GM08714 (cell line): ENCODE measurements at regions not wholly inside any gene's neighbourhood (a gene's known extent, or its start where the extent isn't known, plus 50 kb on each side); places are given as distances from the start of the nearest gene placed in this dataset.
"Not testable (repeated sequence)": the region's sequence is repeated elsewhere in the genome, so short reads cannot be mapped to it uniquely, and the experiment has no call there.

ENCODE experiments used
- H3K4me3 ChIP-seq: fragments of 200-500 bp; sonication (Bioruptor generic); 2 replicates; pipeline ENCODE4 v1.5.1; 2014; ENCODE audit warnings: mild to moderate bottlenecking, low read length, inconsistent platforms
- ZNF274 ChIP-seq: IDR thresholded peaks from 2 replicates; pipeline ENCODE4 v1.6.1; 2012; ENCODE audit warnings: mild to moderate bottlenecking, low read depth, low read length

GRCh38 chr14:39712293-39712999 is 280.2 kb upstream of the FBXO33 start:
- TF ChIP-seq ZNF274 = no peak
- H3K4me3 ChIP-seq = no peak overlapping the region

- H3K4me3 ChIP-seq = no peak overlapping the region
- TF ChIP-seq ZNF274 = no peak
Measured at GRCh38 chr14:39704594-39704993, 272.4 kb upstream of the FBXO33 start.

- TF ChIP-seq ZNF274 = no peak
- no peak overlapping the region for H3K4me3 ChIP-seq
Measured at GRCh38 chr14:39694341-39694740, 262.1 kb upstream of the FBXO33 start.

DNA sequence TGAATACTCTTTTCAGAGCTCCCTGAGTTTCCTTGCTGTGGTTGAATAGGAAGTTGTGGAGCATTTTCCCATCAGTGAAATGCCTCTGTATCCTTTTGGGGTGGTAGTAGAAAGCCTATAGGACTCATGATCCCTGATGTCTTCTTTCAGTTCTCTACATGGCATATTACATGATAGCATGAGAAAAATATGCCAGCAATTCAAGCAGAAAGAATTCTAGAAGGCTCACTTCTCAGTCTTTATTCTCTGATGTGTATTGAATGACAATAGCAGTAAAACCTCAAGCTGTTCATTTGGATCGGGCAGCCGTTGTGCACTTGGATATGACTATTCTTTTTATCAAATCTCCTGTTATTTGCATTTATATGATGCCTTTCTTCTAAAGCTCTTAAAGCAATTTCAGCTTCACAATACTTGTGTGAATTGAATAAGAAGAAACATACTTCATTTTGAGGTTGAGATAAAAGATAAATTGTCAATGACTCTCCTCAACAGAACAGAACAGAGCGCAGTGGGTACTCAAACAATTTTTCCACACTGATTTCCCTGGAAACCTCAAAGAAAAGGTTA is 251.5 kb upstream of the FBXO33 start:
- no peak overlapping the region for H3K4me3 ChIP-seq

DNA sequence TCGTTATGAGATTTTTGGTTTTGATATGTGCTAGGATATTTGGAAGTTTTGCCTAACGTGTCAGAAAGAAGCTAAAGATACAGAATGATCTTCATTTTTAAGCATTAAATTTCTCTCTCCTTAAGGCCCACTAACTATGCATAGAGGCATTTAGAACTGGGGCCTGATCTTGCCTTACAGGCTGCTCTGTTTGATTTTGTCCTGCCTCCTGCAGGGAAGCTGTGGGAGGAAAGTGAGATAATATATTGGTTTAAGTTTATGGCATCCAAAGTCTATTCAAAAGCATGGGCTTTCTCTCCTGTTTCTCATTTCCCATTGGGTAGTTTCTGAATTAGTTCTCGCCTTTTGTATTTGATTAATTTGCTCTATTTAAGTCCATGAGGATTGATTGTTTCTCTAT is 250.3 kb upstream of the FBXO33 start:
- no peak overlapping the region for H3K4me3 ChIP-seq

More for the DNA sequence above, 251.5 kb upstream of the FBXO33 start:
- TF ChIP-seq ZNF274 = no peak

DNA sequence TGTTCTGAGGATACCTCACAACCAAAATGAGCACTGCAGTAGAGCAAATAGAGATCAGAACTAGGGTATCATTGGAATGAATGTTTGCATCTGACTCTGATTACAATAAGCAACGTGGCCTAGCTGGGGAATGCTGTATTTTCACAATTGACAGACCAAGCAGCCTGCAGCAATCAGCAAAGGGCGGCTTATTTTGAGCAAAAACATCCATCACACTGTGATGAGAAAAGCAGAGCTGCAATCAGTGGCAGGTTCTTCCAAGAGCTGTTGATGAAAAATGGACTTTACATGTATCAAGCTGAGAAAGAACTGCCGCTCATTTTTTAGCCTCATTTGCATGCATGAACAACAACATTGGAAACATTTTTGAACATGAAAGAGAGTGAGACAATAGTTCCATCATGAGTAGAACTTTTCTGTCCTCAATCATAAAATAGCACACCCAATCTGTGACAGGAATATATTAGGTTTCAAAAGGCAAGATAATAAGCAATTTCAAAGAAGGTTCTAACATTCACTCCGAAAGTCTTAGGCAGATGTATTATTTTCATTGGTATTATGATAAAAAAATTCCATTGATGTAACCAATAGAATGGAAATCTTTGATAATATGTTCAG is 249.7 kb upstream of the FBXO33 start:
- H3K4me3 ChIP-seq = no peak overlapping the region
- no peak for TF ChIP-seq ZNF274

More for the DNA sequence above, 250.3 kb upstream of the FBXO33 start:
- no peak for TF ChIP-seq ZNF274

- no peak for TF ChIP-seq ZNF274
- H3K4me3 ChIP-seq = no peak overlapping the region
Measured at GRCh38 chr14:39680777-39681176, 248.5 kb upstream of the FBXO33 start.

DNA sequence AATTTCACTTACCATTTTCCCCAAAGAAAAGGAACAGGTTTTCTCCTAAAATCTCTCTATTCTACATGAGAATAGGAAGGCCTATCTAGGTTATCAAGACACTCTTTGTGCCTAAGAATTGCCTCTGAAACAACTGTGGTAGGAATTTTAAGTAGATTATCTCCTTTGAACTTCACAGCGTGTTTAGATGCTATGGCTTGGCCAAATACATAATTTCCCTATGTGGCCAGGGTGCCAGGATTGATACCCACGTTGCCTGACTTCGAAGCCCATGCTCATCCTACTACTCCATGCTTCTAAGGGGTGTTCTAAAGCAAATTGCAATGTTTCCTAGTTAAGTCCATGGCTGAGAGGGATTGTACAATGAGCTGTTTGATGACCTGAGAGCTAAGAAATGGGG is 241.5 kb upstream of the FBXO33 start:
- no peak for TF ChIP-seq ZNF274
- no peak overlapping the region for H3K4me3 ChIP-seq

DNA sequence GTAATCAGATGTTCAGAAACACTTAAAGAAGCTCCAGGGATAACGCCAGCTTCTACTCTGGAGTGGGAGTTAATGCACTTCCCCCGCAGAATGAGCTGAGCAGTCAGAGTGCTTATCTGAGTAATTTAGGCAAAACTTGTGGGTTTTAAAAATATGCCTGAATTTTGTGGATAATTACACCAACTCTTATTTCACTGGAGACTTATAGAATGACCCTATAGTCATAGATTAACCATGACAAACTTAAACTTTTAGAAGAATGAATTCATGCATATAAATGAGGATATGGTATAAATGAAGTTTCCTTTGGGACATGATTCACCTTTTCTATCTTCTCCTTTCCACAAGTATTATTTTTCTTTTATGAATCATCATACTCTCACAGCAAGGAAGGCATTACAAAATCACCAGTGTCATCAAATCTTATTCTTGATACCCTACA is 241.1 kb upstream of the FBXO33 start:
- H3K4me3 ChIP-seq = no peak overlapping the region
- TF ChIP-seq ZNF274 = no peak

DNA sequence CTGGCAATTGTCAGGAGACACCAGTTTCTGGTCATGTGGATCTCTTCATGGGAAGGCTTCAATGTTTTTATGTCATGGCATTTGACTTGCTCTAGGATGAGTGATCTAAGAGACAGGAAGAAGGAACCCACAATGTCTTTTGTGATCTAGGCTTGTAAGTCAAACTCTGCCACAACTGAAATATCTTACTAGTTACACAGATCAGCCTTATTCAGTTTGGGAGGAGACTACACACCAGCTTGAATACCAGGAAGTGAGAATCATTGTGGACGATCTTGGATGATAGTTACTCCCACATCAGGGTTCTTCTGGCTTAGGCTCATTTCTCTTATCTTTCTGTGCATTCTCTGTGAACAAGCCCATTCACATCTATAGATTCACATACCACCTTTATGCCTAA is 236.2 kb upstream of the FBXO33 start:
- H3K4me3 ChIP-seq = no peak overlapping the region
- TF ChIP-seq ZNF274 = no peak

DNA sequence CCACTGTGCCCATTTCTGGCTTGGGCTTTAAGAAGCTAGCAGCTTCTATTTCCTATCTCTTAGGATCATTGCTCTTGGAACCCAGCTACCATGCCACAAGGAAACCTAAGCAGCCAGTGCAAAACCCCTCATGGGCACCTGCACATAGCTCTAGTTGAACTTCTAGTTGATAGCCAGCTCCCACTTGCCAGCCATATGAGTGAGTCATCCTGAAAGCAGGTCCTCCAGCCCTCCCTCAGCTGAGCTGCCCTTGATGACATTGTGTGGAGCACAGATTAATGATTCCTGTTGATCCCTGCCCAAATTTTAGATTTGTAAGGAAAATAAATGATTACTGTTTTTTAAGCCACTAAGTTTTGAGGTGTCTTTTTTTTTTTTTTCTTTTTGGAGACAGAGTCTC is 234.2 kb upstream of the FBXO33 start:
- TF ChIP-seq ZNF274 = no peak
- H3K4me3 ChIP-seq = no peak overlapping the region

DNA sequence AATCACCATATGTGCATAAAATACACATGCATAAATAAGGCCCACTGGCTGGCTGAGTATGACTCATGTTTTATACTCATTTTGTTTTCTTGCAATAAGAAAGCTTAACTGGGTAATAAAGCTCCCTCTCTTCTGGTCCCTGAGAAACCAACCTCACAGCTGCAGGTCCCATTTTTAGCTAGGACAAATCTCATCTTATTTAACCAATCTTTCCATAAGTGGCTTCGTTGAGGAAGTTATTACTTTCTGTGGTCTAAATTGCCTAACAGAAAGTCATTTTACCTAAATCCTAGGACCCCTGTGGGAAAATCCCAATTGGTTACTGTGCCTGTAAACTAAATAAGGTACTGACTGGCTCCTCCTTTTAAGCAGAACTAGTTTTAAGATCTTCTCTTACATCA is 232.8 kb upstream of the FBXO33 start:
- TF ChIP-seq ZNF274 = no peak

GRCh38 chr14:39664646-39665045 is 232.4 kb upstream of the FBXO33 start:
- H3K4me3 ChIP-seq = no peak overlapping the region
- no peak for TF ChIP-seq ZNF274

More for the DNA sequence above, 232.8 kb upstream of the FBXO33 start:
- H3K4me3 ChIP-seq = no peak overlapping the region

DNA sequence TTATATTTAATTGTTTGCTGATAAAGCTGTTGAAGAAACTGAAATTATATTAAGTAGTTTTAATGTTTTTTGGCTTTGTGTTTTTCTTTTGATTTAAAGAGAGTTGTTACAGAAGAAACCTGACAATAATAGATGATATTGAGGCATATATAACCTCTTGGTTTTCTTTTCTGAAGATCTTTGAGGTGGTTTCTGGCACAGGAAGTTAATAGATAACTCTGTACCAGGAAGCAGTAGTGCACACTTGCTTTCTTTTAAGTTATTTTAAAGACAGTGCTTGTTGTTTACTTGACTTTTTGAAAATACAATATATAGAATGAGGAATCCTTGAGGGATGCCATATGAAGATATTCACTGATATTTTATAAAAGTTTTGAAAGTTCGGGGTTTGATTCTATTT is 209.0 kb upstream of the FBXO33 start:
- TF ChIP-seq ZNF274 = no peak
- H3K4me3 ChIP-seq = no peak overlapping the region

GRCh38 chr14:39639009-39639408 is 206.8 kb upstream of the FBXO33 start:
- H3K4me3 ChIP-seq = not testable (repeated sequence)
